ENCODE measurements at regions not wholly inside any gene's neighbourhood (a gene's known extent, or its start where the extent isn't known, plus 50 kb on each side); places are given as distances from the start of the nearest gene placed in this dataset.
"Not testable (repeated sequence)": the region's sequence is repeated elsewhere in the genome, so short reads cannot be mapped to it uniquely, and the experiment has no call there.

DNA sequence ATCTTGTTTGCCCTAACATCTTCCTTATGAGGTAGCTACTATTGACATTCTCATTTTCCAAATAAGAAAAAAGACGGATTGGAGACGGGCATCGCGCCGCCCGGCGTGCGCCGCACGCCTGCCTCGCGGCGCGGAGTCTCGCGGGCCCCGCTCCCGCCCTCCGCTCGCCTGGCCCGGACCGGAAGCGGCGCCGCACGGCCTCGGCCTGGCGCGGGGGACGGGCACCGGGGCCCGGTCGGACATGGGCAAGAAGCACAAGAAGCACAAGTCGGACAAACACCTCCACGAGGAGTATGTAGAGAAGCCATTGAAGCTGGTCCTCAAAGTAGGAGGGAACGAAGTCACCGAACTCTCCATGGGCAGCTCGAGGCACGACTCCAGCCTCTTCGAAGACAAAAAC is 112.0 kb downstream of the IL12A start:
- Histone ChIP-seq H3K79me2 (ENCODE audit: insufficient read depth, low read length) (no peaks in the 10 kb centered on the region), H3K4me3 (replicated peaks in 1 of 3; ENCODE audit: insufficient read depth in 1 of 3, low read depth in 2 of 3, low read length in 3 of 3) (no peak overlapping the region), H3K36me3 (replicated peaks in 1 of 2; ENCODE audit: control insufficient read depth in 1 of 2, insufficient read depth in 2 of 2, low read length in 2 of 2) (no peaks in the 10 kb centered on the region), H3K9me3 (ENCODE audit: low read length) (no peaks in the 10 kb centered on the region), H3K4me2 (ENCODE audit: low read depth, low read length) (no peak overlapping the region), H3K9ac (ENCODE audit: insufficient read depth, low read depth, low read length) (no peak overlapping the region), H3K4me1 (ENCODE audit: insufficient read depth, low read length) (peaks cover 20% of the 10 kb centered on the region), H3K27ac (ENCODE audit: extremely low read length, insufficient read depth, low read length) (no peak overlapping the region), H4K20me1 (ENCODE audit: insufficient read depth, low read length) (no peaks in the 10 kb centered on the region), H2AFZ (ENCODE audit: low read length) (no peak overlapping the region), H3K27me3 (ENCODE audit: control insufficient read depth in 1 of 2, insufficient read depth in 2 of 2, low read length in 2 of 2) (no peaks in the 10 kb centered on the region)
- TF ChIP-seq TIGD3 (CRISPR knock-in tag; IDR thresholded peaks at IDR 0.05; ENCODE audit: borderline replicate concordance) (no peak), ARHGAP35 (CRISPR knock-in tag; IDR thresholded peaks at IDR 0.05; ENCODE audit: borderline replicate concordance) (no peak), KAT8 (CRISPR knock-in tag; IDR thresholded peaks at IDR 0.05) (no peak), IRX3 (CRISPR knock-in tag; IDR thresholded peaks at IDR 0.05; ENCODE audit: borderline replicate concordance, low read depth) (no peak), NR2F6 (IDR thresholded peaks at IDR 0.05) (no peak), NR2F6 (CRISPR knock-in tag; IDR thresholded peaks at IDR 0.05) (no peak), ZSCAN30 (CRISPR knock-in tag; IDR thresholded peaks at IDR 0.05) (no peak)
- TF ChIP-seq, protein P1, sequence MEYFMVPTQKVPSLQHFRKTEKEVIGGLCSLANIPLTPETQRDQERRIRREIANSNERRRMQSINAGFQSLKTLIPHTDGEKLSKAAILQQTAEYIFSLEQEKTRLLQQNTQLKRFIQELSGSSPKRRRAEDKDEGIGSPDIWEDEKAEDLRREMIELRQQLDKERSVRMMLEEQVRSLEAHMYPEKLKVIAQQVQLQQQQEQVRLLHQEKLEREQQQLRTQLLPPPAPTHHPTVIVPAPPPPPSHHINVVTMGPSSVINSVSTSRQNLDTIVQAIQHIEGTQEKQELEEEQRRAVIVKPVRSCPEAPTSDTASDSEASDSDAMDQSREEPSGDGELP (IDR thresholded peaks at IDR 0.05; ENCODE audit: borderline replicate concordance, low read depth): no peak
- DNase-seq (ENCODE audit: low spot score) (no peak), FAIRE-seq (no peak), ATAC-seq (no peak)
- WGBS (ENCODE audit: low lambda C conversion rate): 94% methylated on average over 40 of the region's 40 CpGs
- intact Hi-C loops (cut with micrococcal nuclease; ENCODE audit: unreplicated experiment): no loop called here
- ChIA-PET CTCF (ENCODE audit: low intra/inter-chr PET ratio, low total read pairs) (no interaction called here), POLR2A (no interaction called here)
- in situ Hi-C loops (cut with HindIII; ENCODE audit: extremely low pct_ligation_motif_present, low pct_unique_long_range_greater_than_20kb): no loop called here
- no TSS peak for BruUV-seq (replicated peaks)

- CTCF ChIA-PET (ENCODE audit: low intra/inter-chr PET ratio, low total read pairs); in situ Hi-C loops (cut with HindIII; ENCODE audit: extremely low pct_ligation_motif_present, low pct_unique_long_range_greater_than_20kb); H3K27me3 ChIP-seq (ENCODE audit: control insufficient read depth in 1 of 2, insufficient read depth in 2 of 2, low read length in 2 of 2); H2AFZ ChIP-seq (ENCODE audit: low read length); DNase-seq (ENCODE audit: low spot score); H3K9ac ChIP-seq (ENCODE audit: insufficient read depth, low read depth, low read length); H3K4me2 ChIP-seq (ENCODE audit: low read depth, low read length); ATAC-seq; H4K20me1 ChIP-seq (ENCODE audit: insufficient read depth, low read length); H3K4me3 ChIP-seq (replicated peaks in 1 of 3; ENCODE audit: insufficient read depth in 1 of 3, low read depth in 2 of 3, low read length in 3 of 3); BruUV-seq (replicated peaks); H3K79me2 ChIP-seq (ENCODE audit: insufficient read depth, low read length); POLR2A ChIA-PET; intact Hi-C loops (cut with micrococcal nuclease; ENCODE audit: unreplicated experiment); H3K9me3 ChIP-seq (ENCODE audit: low read length); H3K27ac ChIP-seq (ENCODE audit: extremely low read length, insufficient read depth, low read length); H3K36me3 ChIP-seq (replicated peaks in 1 of 2; ENCODE audit: control insufficient read depth in 1 of 2, insufficient read depth in 2 of 2, low read length in 2 of 2); FAIRE-seq; TF ChIP-seq LCORL (CRISPR knock-in tag; IDR thresholded peaks at IDR 0.05): not testable (repeated sequence)
- 62% methylated on average over 7 of the region's 7 CpGs for WGBS (ENCODE audit: low lambda C conversion rate)
- H3K4me1 ChIP-seq (ENCODE audit: insufficient read depth, low read length): peaks cover 34% of the 10 kb centered on the region
- peak; percentile 62 for TF ChIP-seq LCORL (IDR thresholded peaks at IDR 0.05)
Observed at GRCh38 chr3:160102001-160102400, 113.4 kb downstream of the IL12A start.
